Limb (tissue), 2 donors: ENCODE measurements at regions not wholly inside any gene's neighbourhood (a gene's known extent, or its start where the extent isn't known, plus 50 kb on each side); places are given as distances from the start of the nearest gene placed in this dataset.
"Not testable (repeated sequence)": the region's sequence is repeated elsewhere in the genome, so short reads cannot be mapped to it uniquely, and the experiment has no call there.

Experiments used
- DNase-seq, 2 donors: peaks; one replicate each; pipeline ENCODE4 v3.0.0-alpha.2; 2016; ENCODE audit errors: extremely low spot score in 2 of 2

- no peak for DNase-seq
Measured at GRCh38 chr21:14903172-14903865, 161.5 kb downstream of the NRIP1 start.

GRCh38 chr21:14901482-14901958 is 163.3 kb downstream of the NRIP1 start:
- no peak for DNase-seq

GRCh38 chr21:14900611-14901010 is 164.2 kb downstream of the NRIP1 start:
- DNase-seq: no peak

- no peak for DNase-seq
Measured at GRCh38 chr21:14900058-14900457, 164.7 kb downstream of the NRIP1 start.

GRCh38 chr21:14895792-14896191 is 169.0 kb downstream of the NRIP1 start:
- no peak for DNase-seq

GRCh38 chr21:14890141-14890540 is 174.7 kb downstream of the NRIP1 start:
- DNase-seq: no peak

GRCh38 chr21:14889080-14889810 is 175.6 kb downstream of the NRIP1 start:
- no peak for DNase-seq

GRCh38 chr21:14888202-14888601 is 176.6 kb downstream of the NRIP1 start:
- no peak for DNase-seq

- no peak for DNase-seq
Measured at GRCh38 chr21:14886001-14886400, 178.8 kb downstream of the NRIP1 start.

GRCh38 chr21:14883351-14883750 is 181.4 kb downstream of the NRIP1 start:
- no peak for DNase-seq

GRCh38 chr21:14882545-14882944 is 182.3 kb downstream of the NRIP1 start:
- not testable (repeated sequence) for DNase-seq

- DNase-seq: no peak
Measured at GRCh38 chr21:14881863-14882499, 182.8 kb downstream of the NRIP1 start.

GRCh38 chr21:14880922-14881321 is 183.9 kb downstream of the NRIP1 start:
- no peak for DNase-seq

- no peak for DNase-seq
Measured at GRCh38 chr21:14879458-14879857, 185.3 kb downstream of the NRIP1 start.

GRCh38 chr21:14878971-14879370 is 185.8 kb downstream of the NRIP1 start:
- DNase-seq: no peak

- DNase-seq: no peak
Measured at GRCh38 chr21:14877581-14878228, 187.1 kb downstream of the NRIP1 start.

- no peak for DNase-seq
Measured at GRCh38 chr21:14876524-14876840, 188.3 kb downstream of the NRIP1 start.

- DNase-seq: no peak
Measured at GRCh38 chr21:14875704-14876523, 188.9 kb downstream of the NRIP1 start.

- no peak for DNase-seq
Measured at GRCh38 chr21:14875186-14875585, 189.6 kb downstream of the NRIP1 start.

- no peak for DNase-seq
Measured at GRCh38 chr21:14874379-14874778, 190.4 kb downstream of the NRIP1 start.

- DNase-seq: no peak
Measured at GRCh38 chr21:14871861-14872260, 192.9 kb downstream of the NRIP1 start.
